DND-41 (cell line): ENCODE measurements at regions not wholly inside any gene's neighbourhood (a gene's known extent, or its start where the extent isn't known, plus 50 kb on each side); places are given as distances from the start of the nearest gene placed in this dataset.
"Not testable (repeated sequence)": the region's sequence is repeated elsewhere in the genome, so short reads cannot be mapped to it uniquely, and the experiment has no call there.

Experiments used
- ATAC-seq: fragments of 200-7000 bp; cut with Tn5 transposase; 3 replicates; pipeline ENCODE4 v1.9.1; 2021; ENCODE audit warnings: low read depth; ENCODE audit not compliant: insufficient read depth
- DNase-seq: peaks from one replicate; pipeline ENCODE4 v3.0.0-alpha.2; 2020
- H2AFZ ChIP-seq: 2 replicates; pipeline ENCODE4 v1.6.0; 2012; ENCODE audit warnings: low read depth, low read length
- H3K27ac ChIP-seq: 2 replicates; pipeline ENCODE4 v1.5.1; 2012; ENCODE audit warnings: low read length, inconsistent platforms
- H3K27me3 ChIP-seq: fragments of 200-600 bp; sonication (generic); 2 replicates; pipeline ENCODE4 v1.6.0; 2012; ENCODE audit warnings: low read length, mild to moderate bottlenecking, inconsistent platforms; ENCODE audit not compliant: insufficient read depth, poor library complexity
- H3K36me3 ChIP-seq: 2 replicates; pipeline ENCODE4 v1.5.1; 2012; ENCODE audit warnings: low read length, inconsistent platforms; ENCODE audit not compliant: insufficient read depth
- H3K4me1 ChIP-seq: 2 replicates; pipeline ENCODE4 v1.5.1; 2012; ENCODE audit warnings: mild to moderate bottlenecking, low read length; ENCODE audit not compliant: insufficient read depth
- H3K4me2 ChIP-seq: 2 replicates; pipeline ENCODE4 v1.6.0; 2012; ENCODE audit warnings: mild to moderate bottlenecking, moderate library complexity, low read length, inconsistent platforms; ENCODE audit not compliant: insufficient read depth
- H3K4me3 ChIP-seq, 2 experiments: fragments of 200-600 bp in 1 of 2; shearing (Covaris generic) in 1 of 2; 2 replicates each; pipeline ENCODE4 v1.5.1; 2012 to 2016; ENCODE audit warnings: inconsistent platforms in 2 of 2, low read length in 2 of 2, mild to moderate bottlenecking in 2 of 2, low read depth in 1 of 2, moderate library complexity in 1 of 2
- H3K79me2 ChIP-seq: 2 replicates; pipeline ENCODE4 v1.6.0; 2012; ENCODE audit warnings: low read length, inconsistent platforms; ENCODE audit not compliant: insufficient read depth
- H3K9ac ChIP-seq: 2 replicates; pipeline ENCODE4 v1.6.0; 2012; ENCODE audit warnings: low read depth, mild to moderate bottlenecking, inconsistent platforms, low read length, moderate library complexity
- H3K9me3 ChIP-seq: 2 replicates; pipeline ENCODE4 v1.5.1; 2012; ENCODE audit warnings: low read length, moderate library complexity, mild to moderate bottlenecking, inconsistent platforms; ENCODE audit not compliant: insufficient read depth, severe bottlenecking
- H4K20me1 ChIP-seq: 2 replicates; pipeline ENCODE4 v1.6.0; 2012; ENCODE audit warnings: low read length; ENCODE audit not compliant: insufficient read depth
- EZH2 ChIP-seq: IDR thresholded peaks from 3 replicates; pipeline ENCODE4 v1.6.1; 2012; ENCODE audit warnings: borderline replicate concordance, low read depth, mild to moderate bottlenecking, moderate library complexity, low read length, inconsistent platforms; ENCODE audit not compliant: severe bottlenecking
- TF ChIP-seq, protein P1 (sequence below): IDR thresholded peaks from 2 replicates; pipeline ENCODE4 v1.5.1; 2012; ENCODE audit warnings: borderline replicate concordance, low read length, moderate library complexity, mild to moderate bottlenecking; ENCODE audit not compliant: poor library complexity, severe bottlenecking; ENCODE audit errors: extremely low read depth

DNA sequence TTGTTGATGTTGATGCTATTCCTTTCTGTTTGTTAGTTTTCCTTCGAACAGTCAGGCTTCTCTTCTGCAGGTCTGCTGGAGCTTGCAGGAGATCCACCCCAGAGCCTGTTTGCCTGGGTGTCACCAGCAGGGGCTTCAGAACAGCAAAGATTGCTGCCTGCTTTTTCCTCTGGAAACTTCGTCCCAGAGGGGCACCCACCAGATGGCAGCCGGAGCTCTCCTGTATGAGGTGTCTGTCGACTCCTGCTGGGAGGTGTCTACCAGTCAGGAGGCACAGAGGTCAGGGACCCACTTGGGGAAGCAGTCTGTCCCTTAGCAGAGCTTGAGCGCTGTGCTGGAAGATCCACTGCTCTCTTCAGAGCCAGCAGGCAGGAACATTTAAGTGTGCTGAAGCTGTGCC lies 303.2 kb downstream of the ZIC1 start:
- no peak for ATAC-seq
- H3K27me3 ChIP-seq, result no peaks in the 10 kb centered on the region
- H3K4me3 ChIP-seq, result no peak overlapping the region
- no peak overlapping the region for H3K9ac ChIP-seq
- H2AFZ ChIP-seq, result no peak overlapping the region
- no peaks in the 10 kb centered on the region for H4K20me1 ChIP-seq
- H3K79me2 ChIP-seq, result no peaks in the 10 kb centered on the region
- H3K4me1 ChIP-seq, result no peaks in the 10 kb centered on the region
- no peak for DNase-seq
- TF ChIP-seq, protein P1, sequence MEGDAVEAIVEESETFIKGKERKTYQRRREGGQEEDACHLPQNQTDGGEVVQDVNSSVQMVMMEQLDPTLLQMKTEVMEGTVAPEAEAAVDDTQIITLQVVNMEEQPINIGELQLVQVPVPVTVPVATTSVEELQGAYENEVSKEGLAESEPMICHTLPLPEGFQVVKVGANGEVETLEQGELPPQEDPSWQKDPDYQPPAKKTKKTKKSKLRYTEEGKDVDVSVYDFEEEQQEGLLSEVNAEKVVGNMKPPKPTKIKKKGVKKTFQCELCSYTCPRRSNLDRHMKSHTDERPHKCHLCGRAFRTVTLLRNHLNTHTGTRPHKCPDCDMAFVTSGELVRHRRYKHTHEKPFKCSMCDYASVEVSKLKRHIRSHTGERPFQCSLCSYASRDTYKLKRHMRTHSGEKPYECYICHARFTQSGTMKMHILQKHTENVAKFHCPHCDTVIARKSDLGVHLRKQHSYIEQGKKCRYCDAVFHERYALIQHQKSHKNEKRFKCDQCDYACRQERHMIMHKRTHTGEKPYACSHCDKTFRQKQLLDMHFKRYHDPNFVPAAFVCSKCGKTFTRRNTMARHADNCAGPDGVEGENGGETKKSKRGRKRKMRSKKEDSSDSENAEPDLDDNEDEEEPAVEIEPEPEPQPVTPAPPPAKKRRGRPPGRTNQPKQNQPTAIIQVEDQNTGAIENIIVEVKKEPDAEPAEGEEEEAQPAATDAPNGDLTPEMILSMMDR, result no peak
- no peak for TF ChIP-seq EZH2
- no peaks in the 10 kb centered on the region for H3K9me3 ChIP-seq
- H3K4me2 ChIP-seq, result no peak overlapping the region
- H3K36me3 ChIP-seq, result no peaks in the 10 kb centered on the region
- H3K27ac ChIP-seq, result no peak overlapping the region

DNA sequence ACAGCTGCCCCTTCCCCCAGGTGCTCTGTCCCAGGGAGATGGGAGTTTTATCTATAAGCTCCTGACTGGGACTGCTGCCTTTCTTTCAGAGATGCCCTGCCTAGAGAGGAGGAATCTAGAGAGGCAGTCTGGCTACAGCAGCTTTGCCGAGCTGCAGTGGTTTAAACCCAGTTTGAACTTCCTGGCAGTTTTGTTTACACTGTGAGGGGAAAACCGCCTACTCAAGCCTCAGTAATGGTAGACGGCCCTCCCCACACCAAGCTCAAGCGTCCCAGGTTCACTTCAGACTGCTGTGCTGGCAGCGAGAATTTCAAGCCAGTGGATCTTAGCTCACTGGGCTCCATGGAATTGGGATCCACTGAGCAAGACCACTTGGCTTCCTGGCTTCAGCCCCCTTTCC lies 303.6 kb downstream of the ZIC1 start:
- not testable (repeated sequence) for H3K9ac ChIP-seq, H3K4me2 ChIP-seq, H3K79me2 ChIP-seq, DNase-seq, H3K4me1 ChIP-seq, H3K27ac ChIP-seq, H3K4me3 ChIP-seq, H3K27me3 ChIP-seq, H4K20me1 ChIP-seq, ATAC-seq, H3K9me3 ChIP-seq, H2AFZ ChIP-seq, H3K36me3 ChIP-seq

DNA sequence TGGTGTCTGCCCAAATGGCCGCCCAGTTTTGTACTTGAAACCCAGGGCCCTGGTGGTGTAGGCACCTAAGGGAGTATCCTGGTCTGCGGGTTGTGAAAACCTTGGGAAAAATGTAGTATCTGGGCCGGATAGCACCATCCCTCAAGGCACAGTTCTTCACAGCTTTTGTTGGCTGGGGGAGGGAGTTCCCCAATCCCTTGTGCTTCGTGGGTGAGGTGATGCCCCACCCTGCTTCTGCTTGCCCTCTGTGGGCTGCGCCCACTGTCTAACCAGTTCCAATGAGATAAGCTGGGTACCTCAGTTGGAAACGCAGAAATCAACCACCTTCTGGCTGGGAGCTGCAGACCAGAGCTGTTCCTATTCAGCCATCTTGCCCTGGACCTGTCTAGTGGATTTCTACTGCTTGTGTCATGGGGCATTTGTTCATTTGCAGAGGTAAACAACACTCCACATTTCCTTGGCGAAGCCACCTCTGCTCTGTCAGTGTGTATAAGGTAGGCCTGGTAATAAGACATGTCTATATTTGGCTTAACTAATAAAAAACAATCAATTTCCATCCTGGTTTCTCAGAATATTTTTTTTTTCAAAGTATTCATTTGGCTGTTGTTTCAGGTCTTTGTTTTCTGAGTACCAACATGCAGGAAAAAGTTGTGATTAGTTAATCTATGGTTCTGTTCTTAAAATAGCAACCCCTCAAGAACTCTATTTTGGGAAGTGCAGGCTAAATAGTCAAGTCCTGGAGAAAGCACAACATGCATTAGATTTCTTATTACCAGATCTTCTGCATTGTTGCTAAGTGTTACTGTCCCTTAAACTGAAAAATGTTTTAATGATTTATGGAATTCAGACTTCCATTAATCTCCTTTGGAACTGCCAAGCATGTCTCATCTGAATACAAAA lies 304.3 kb downstream of the ZIC1 start:
- no peak overlapping the region for H2AFZ ChIP-seq
- no peaks in the 10 kb centered on the region for H3K9me3 ChIP-seq
- ATAC-seq (no peak), DNase-seq (no peak)
- H3K79me2 ChIP-seq, result no peaks in the 10 kb centered on the region
- no peak for TF ChIP-seq EZH2
- TF ChIP-seq, protein P1, result no peak
- H3K4me3 ChIP-seq, result no peak overlapping the region
- no peak overlapping the region for H3K27ac ChIP-seq
- H3K4me1 ChIP-seq, result no peaks in the 10 kb centered on the region
- H3K4me2 ChIP-seq, result no peak overlapping the region
- H3K27me3 ChIP-seq, result no peaks in the 10 kb centered on the region
- H3K36me3 ChIP-seq, result no peaks in the 10 kb centered on the region
- H4K20me1 ChIP-seq, result no peaks in the 10 kb centered on the region
- H3K9ac ChIP-seq, result no peak overlapping the region

DNA sequence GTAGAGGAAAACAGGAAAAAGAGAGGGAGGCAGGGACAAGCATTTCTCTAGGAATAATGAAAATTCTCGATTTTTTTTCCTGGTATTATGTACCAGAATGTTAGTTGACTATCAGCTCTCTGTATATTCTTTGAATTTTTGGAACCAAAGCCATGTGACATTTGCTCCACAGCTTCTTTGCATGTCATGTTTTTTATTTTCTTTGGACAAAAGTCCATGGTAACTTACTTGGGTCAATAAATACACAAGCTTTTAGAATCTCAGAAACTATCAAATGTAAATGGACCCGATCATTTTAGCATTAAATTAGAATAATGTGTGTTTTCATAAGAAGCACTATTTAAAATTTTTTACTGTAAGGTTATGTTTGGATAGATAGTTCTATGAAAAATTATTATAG lies 320.5 kb downstream of the ZIC1 start:
- H3K79me2 ChIP-seq, result no peaks in the 10 kb centered on the region
- no peaks in the 10 kb centered on the region for H4K20me1 ChIP-seq
- H3K4me2 ChIP-seq, result no peak overlapping the region
- no peaks in the 10 kb centered on the region for H3K4me1 ChIP-seq
- ATAC-seq (no peak), DNase-seq (no peak)
- H2AFZ ChIP-seq, result no peak overlapping the region
- H3K27ac ChIP-seq, result no peak overlapping the region
- no peak overlapping the region for H3K4me3 ChIP-seq
- H3K27me3 ChIP-seq, result no peaks in the 10 kb centered on the region
- no peak overlapping the region for H3K9ac ChIP-seq
- no peaks in the 10 kb centered on the region for H3K36me3 ChIP-seq
- H3K9me3 ChIP-seq, result no peaks in the 10 kb centered on the region
- TF ChIP-seq, protein P1, result no peak
- TF ChIP-seq EZH2, result no peak
